DMS79 treated with DMSO at 0.1 percent for 48 hours (cell line): ENCODE measurements at regions not wholly inside any gene's neighbourhood (a gene's known extent, or its start where the extent isn't known, plus 50 kb on each side); places are given as distances from the start of the nearest gene placed in this dataset.

Experiments used
- DNase-seq: peaks from one replicate; lab custom pipeline; 2025; lab: John Stamatoyannopoulos, UW

GRCh38 chr3:117616227-117616626, 906.6 kb downstream of the TUSC7 start:
- no peak for DNase-seq

DNA sequence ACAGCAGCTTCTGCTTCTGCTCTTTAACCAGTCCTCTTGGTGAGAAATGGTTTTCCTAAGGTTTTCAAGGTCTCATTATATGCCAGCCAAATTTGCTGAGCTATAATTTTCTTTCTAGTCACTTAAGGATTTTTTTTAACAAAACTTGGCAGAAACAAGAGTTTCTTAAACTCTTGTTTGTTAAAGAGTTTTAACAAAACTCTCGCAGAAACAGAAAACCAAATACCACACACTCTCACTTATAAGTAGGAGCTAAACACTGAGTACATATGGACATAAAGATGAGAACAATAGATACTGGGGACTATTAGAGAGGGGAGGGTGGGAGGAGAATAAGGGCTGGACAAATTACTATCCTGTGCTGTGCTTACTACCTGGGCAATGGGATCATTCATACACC, 908.3 kb downstream of the TUSC7 start:
- DNase-seq: no peak

DNA sequence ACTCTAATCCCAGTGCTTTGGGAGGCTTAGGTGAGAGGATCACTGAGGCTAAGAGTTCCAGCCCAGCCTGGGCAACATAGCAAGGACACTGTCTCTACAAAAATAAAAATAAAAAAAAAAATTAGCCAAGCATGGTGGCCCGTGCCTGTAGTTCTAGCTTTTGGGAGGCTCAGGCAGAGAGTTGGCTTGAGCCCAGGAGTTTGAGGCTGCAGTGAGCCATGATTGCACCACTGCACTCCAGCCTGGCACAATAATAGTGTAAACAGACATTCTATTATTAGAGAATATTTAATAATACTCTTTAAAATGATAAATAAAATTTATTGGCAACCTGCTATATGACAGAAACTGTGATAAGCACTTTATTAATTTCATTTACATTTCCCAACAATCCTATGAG, 908.9 kb downstream of the TUSC7 start:
- DNase-seq: no peak

GRCh38 chr3:117619805-117620204, 910.2 kb downstream of the TUSC7 start:
- no peak for DNase-seq

DNA sequence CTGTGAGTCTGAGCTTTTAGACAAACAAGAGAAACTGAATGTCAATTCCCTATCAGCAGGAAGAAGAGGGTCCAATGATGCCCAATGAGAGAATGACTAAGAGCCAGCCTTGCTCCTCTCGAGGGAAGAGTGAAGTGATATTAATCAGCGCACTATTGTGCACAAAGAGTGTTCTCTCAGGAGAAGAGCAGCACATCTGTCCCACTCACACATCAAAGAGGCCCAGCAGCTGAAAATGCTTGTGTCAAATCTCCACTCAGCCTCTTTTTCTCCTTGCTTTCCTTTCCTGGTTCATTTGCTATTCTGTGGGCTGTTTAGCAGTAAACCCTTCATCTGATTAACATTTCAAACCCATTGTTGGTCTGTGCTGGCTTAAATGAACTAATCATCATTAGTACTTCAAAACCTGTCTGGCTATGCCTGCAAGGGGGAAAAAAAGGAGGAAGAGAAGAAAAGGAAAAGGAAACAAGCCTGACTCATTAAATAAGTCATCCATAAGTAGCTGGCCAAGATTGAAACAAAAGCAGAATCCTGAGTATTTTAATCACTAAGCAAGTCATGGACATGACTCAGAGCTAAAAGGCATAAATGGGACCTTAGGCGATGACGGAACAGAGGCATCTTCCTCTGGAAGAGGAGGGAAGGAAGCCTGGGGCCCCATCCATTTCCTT, 912.7 kb downstream of the TUSC7 start:
- peak; percentile 78 for DNase-seq

DNA sequence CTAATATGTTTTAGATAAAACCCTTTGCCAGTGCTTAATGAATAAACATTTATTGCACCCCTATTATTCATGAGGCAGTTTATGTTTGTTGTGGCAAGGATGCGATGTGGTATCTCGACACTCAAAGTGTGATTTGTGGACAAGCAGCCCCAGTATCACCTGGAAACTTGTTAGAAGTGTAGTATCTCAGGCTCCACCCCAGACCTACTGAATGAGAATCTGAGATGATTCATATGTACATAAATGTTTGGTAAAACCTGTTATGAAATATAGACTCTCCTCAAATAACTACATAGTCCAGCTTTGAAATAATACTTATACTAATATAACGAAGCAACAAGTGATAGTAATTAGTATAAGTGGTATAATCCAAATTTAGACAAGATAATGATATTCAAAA, 914.8 kb downstream of the TUSC7 start:
- no peak for DNase-seq

DNA sequence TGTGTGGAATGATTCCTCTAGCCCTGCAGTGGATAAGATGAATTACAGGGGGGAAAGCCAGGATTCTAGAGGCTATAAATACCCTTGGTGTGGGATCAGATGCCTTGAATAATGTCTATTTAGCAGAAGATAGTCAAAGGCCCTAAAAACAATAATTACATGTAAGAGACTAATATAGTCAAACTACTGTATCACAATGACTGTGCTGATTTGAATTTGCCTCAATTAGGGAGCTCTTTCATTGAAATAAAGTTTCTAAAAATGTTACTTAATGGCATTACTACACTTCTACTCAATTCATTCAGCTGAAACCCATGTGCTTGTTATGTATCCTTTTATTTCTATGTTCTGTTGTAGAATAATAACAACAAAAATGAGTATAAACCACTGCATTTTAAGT, 915.6 kb downstream of the TUSC7 start:
- DNase-seq: no peak

- DNase-seq: no peak
Measured at GRCh38 chr3:117626577-117626976, 917.0 kb downstream of the TUSC7 start.

DNA sequence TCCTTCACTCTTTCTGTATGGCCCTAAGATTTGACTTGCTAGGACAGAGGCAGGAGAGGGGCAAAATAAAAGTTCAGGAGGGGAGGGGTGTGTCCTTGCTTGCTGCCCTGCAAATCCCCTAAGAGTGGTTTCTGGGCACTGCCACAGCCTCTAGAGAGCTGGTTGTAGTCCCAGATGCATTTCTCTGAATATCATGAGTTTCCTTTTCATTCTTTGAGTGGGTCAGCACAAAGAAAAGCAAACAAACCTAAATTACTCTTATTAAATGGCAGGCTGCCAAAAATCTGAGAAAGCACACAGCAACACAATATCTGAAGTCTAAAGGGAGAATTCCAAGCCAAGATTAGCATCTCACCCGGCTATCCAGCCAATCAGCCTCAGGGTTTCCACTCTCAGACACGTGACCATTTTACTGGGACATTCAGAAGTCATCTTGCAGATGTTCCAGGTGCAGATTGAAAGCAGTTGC, 919.3 kb downstream of the TUSC7 start:
- peak; percentile 100 for DNase-seq

GRCh38 chr3:117629505-117629904, 919.9 kb downstream of the TUSC7 start:
- no peak for DNase-seq

- DNase-seq: no peak
Measured at GRCh38 chr3:117630469-117630868, 920.9 kb downstream of the TUSC7 start.

GRCh38 chr3:117630885-117631284, 921.3 kb downstream of the TUSC7 start:
- DNase-seq: peak; percentile 88

DNA sequence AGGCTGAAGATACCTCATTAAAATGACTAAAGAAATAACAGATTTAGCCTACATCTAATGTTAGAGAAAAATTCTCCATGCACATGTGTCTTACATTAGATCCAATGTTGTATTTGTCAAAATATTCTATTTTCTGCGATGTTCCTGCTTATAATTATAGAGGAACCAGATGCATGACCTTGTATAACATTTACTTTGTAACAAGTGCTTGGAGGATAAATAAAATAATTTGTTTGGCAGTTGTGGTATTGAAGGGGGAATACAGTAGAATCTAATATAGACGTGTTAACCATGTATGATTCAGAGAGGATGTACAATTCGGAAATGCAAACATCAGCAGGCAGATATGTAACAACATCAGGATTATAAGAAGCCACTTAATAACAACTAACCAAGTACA, 922.2 kb downstream of the TUSC7 start:
- DNase-seq: no peak

- peak; percentile 40 for DNase-seq
Measured at GRCh38 chr3:117632191-117632590, 922.6 kb downstream of the TUSC7 start.

- DNase-seq: peak; percentile 58
Measured at GRCh38 chr3:117633207-117633606, 923.6 kb downstream of the TUSC7 start.

DNA sequence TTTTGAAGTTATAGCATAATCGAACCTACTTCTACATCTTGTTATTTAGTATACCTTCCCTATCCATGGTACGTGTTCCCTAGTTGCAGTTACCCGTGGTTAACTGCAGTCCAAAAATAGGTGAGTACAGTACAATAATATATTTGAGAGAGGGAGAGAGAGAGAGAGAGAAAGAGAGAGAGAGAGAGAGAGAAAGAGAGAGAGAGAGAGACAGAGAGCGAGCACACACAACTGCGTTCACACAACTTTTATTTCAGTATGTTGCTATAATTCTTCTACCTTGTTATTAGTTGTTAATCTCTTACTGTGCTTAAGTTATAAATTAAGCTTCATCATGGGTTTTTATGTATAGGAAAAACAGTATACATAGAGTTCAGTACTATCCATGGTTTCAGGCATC, 928.1 kb downstream of the TUSC7 start:
- DNase-seq: no peak

DNA sequence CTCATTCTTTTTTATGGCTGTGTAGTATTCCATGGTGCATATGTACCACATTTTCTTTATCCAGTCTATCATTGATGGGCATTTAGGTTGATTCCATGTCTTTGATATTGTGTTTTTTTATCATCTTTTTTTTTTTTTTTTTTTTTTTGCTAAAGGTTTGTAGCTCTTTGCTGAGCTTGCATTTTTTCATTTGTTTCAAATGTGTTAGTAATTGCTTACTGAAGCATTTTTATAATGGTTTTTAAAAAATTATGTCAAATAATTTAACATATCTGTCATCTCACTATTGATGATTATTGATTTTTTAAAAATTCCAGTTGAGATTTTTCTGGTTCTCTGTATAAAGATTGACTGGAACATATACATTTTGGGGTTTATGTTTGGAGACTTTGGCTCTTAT, 934.6 kb downstream of the TUSC7 start:
- no peak for DNase-seq

GRCh38 chr3:117645561-117646242, 936.1 kb downstream of the TUSC7 start:
- peak; percentile 36 for DNase-seq

- no peak for DNase-seq
Measured at GRCh38 chr3:117647435-117647834, 937.9 kb downstream of the TUSC7 start.

DNA sequence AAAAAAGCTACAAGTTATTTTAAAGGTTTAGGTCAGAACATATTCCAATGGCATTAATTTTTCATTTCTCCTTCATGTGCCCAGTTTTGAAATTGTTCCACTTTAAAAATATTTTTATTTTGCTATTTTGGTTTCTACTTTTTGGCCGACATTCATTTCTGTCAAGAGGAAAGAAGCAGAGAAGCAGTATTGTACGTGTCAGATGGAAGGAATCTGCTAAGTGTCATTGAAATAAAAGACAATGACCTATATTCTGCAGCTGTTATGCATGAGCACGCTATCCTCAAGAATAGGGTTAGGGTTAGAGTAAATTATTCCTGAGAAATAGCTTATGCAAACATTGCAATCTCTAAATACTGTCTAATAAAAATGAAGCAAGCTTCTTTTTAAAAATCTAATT, 941.7 kb downstream of the TUSC7 start:
- no peak for DNase-seq

DNA sequence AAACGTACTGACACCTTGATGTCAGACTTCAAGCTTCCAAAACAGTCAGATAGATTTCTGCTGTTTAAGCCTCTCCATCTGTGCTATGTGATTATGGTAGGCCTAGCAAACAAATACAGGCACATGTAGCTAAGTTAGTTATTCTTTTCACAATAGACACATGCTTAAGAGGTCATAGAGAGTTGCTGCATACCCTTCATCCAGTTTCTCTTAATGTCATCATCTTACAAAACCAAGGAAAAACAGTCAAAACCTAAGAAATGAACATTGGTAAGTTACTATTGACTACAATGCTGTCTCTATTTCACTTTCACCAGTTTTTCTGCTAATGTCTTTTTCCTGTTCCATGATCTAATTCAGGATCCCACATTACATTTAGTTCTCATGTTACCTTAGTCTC, 946.8 kb downstream of the TUSC7 start:
- DNase-seq: no peak

DNA sequence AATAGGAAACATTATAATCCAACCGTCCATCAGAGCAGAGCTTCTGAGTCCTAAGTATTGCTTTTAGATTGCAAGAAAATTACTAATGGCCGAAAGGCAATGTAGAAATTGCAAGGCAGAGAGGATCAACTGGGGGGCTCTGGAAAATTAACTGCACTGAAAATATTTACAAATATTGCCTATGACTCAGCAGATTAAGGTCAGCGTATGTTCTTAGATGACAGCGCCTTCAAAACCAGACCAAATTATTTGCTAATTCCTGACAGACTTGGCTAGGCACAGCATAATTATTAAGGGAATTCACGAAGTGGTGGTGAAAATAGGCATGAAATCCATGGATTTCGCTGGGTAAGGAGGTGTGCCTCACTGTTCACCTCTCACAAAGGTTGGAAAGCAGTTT, 947.7 kb downstream of the TUSC7 start:
- DNase-seq: no peak

GRCh38 chr3:117660941-117661817, 951.6 kb downstream of the TUSC7 start:
- no peak for DNase-seq
